ENCODE measurements at regions not wholly inside any gene's neighbourhood (a gene's known extent, or its start where the extent isn't known, plus 50 kb on each side); places are given as distances from the start of the nearest gene placed in this dataset.

GRCh38 chr13:22252281-22252830 lies 581.5 kb downstream of the FGF9 start:
- DNase-seq = no peak

GRCh38 chr13:22253107-22253506 lies 582.2 kb downstream of the FGF9 start:
- no peak for DNase-seq

GRCh38 chr13:22256111-22256639 lies 585.3 kb downstream of the FGF9 start:
- no peak for DNase-seq

GRCh38 chr13:22262001-22262885 lies 591.4 kb downstream of the FGF9 start:
- DNase-seq = no peak

- no peak for DNase-seq
Observed at GRCh38 chr13:22263185-22263584, 592.3 kb downstream of the FGF9 start.

- DNase-seq = no peak
Observed at GRCh38 chr13:22265563-22265962, 594.7 kb downstream of the FGF9 start.

- no peak for DNase-seq
Observed at GRCh38 chr13:22270881-22271280, 600.0 kb downstream of the FGF9 start.

- no peak for DNase-seq
Observed at GRCh38 chr13:22271903-22272302, 601.0 kb downstream of the FGF9 start.

GRCh38 chr13:22275393-22275792 lies 604.5 kb downstream of the FGF9 start:
- no peak for DNase-seq

GRCh38 chr13:22276616-22277015 lies 605.7 kb downstream of the FGF9 start:
- no peak for DNase-seq

GRCh38 chr13:22278336-22278929 lies 607.6 kb downstream of the FGF9 start:
- no peak for DNase-seq

- no peak for DNase-seq
Observed at GRCh38 chr13:22285867-22286266, 615.0 kb downstream of the FGF9 start.

GRCh38 chr13:22286338-22286737 lies 615.5 kb downstream of the FGF9 start:
- no peak for DNase-seq

GRCh38 chr13:22287343-22287920 lies 616.6 kb downstream of the FGF9 start:
- no peak for DNase-seq

GRCh38 chr13:22288496-22288895 lies 617.6 kb downstream of the FGF9 start:
- no peak for DNase-seq

GRCh38 chr13:22289711-22290110 lies 618.8 kb downstream of the FGF9 start:
- DNase-seq = no peak

GRCh38 chr13:22298530-22298929 lies 627.7 kb downstream of the FGF9 start:
- no peak for DNase-seq

GRCh38 chr13:22311734-22312404 lies 641.0 kb downstream of the FGF9 start:
- DNase-seq = no peak

GRCh38 chr13:22312405-22312803 lies 641.5 kb downstream of the FGF9 start:
- no peak for DNase-seq

- DNase-seq = no peak
Observed at GRCh38 chr13:22316494-22317025, 645.7 kb downstream of the FGF9 start.

GRCh38 chr13:22320991-22321390 lies 650.1 kb downstream of the FGF9 start:
- no peak for DNase-seq

GRCh38 chr13:22325761-22326160 lies 654.9 kb downstream of the FGF9 start:
- DNase-seq = no peak

- no peak for DNase-seq
Observed at GRCh38 chr13:22332416-22332815, 661.5 kb downstream of the FGF9 start.
